Muscle of leg (tissue), 3 donors: ENCODE measurements at regions not wholly inside any gene's neighbourhood (a gene's known extent, or its start where the extent isn't known, plus 50 kb on each side); places are given as distances from the start of the nearest gene placed in this dataset.

Experiments used
- DNase-seq: peaks from one replicate; pipeline ENCODE4 v3.0.0; 2013
- H3K27ac ChIP-seq: one replicate; pipeline ENCODE4 v1.5.1; 2013; ENCODE audit warnings: mild to moderate bottlenecking, low read length, control low read depth
- H3K27me3 ChIP-seq: one replicate; pipeline ENCODE4 v1.6.1; 2013; ENCODE audit warnings: low read length; ENCODE audit not compliant: control insufficient read depth, insufficient read depth
- H3K36me3 ChIP-seq: one replicate; pipeline ENCODE4 v1.6.1; 2013; ENCODE audit warnings: low read length; ENCODE audit not compliant: control insufficient read depth, insufficient read depth
- H3K4me1 ChIP-seq: one replicate; pipeline ENCODE4 v1.6.1; 2013; ENCODE audit warnings: low read length; ENCODE audit not compliant: control insufficient read depth, insufficient read depth
- H3K4me3 ChIP-seq: one replicate; pipeline ENCODE4 v1.5.1; 2013; ENCODE audit warnings: low read length, control low read depth
- H3K9me3 ChIP-seq: replicated peaks from 2 replicates; pipeline ENCODE4 v1.6.1; 2013; ENCODE audit warnings: low read depth, low read length; ENCODE audit not compliant: control insufficient read depth
- WGBS: methylation state at CpG from one replicate; pipeline ENCODE4 v1.1.5; 2013; ENCODE audit warnings: missing lambda C conversion rate; ENCODE audit not compliant: insufficient coverage; 5-methylcytosine and 5-hydroxymethylcytosine counted together

DNA sequence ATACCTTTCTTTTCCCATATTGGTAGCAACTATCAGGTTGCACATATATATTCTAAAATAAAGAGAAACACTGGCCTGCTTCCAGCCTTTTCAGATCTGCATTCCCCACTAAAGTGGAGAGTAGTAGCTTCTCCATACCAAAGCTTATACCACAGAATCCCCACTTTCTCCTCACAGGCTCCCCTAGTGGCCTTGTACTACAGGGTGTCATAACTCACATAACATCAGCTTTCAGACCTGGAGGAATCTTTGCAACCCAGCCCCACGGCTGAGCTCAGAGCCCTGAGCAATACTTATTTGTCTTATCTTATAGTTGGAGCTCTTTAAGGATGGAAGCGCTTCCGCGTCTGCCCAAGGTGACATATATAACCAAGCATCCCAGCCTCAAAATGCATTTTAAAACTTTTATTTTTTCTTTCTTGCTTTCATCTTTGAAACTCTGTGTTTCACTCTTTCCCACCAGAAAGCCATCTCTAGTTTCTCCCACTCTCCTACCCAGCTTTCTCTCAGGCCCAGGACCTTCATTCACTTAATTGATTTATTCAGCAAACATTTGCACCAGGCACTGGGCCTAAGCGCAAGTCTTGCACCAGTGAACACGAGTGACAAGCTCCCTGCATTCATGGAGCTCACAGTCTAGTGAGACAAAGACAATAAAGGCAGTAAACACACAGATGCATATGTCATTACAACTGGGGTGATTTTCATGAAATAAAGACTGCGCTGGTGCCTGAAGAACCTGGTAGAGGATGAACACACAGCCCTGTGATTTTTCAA, 254.7 kb downstream of the IPO8 start:
- DNase-seq, result no peak
- no peak overlapping the region for H3K4me3 ChIP-seq
- peaks cover 3% of the 10 kb centered on the region for H3K4me1 ChIP-seq
- H3K36me3 ChIP-seq, result no peaks in the 10 kb centered on the region
- H3K27me3 ChIP-seq, result no peaks in the 10 kb centered on the region
- no peak overlapping the region for H3K27ac ChIP-seq
- no peaks in the 10 kb centered on the region for H3K9me3 ChIP-seq
- WGBS, result 94% methylated on average over 5 of the region's 7 CpGs

DNA sequence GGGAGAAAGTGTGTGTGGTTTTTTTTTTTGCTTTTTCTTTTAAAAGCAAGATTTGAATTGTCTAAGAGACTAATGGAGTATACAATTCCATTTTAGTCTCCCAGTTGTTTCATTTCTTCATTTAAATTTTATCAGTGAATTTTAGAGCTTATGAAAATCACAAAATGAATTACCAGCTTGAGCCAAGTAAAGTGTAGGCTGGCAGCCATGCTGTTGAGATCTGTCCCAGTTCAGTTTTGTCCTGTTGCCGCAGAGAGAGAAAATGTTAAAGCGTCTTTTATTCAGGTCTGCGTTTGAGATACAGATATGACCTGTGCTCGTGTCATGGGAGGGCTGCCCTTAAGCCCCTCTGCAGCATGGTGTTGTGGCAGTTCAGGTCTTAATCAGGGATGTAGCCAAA, 256.5 kb downstream of the IPO8 start:
- no peak for DNase-seq
- H3K36me3 ChIP-seq, result no peaks in the 10 kb centered on the region
- 55% methylated on average over 3 of the region's 4 CpGs for WGBS
- H3K4me1 ChIP-seq, result peaks cover 3% of the 10 kb centered on the region
- H3K27me3 ChIP-seq, result no peaks in the 10 kb centered on the region
- no peak overlapping the region for H3K27ac ChIP-seq
- no peaks in the 10 kb centered on the region for H3K9me3 ChIP-seq
- no peak overlapping the region for H3K4me3 ChIP-seq

DNA sequence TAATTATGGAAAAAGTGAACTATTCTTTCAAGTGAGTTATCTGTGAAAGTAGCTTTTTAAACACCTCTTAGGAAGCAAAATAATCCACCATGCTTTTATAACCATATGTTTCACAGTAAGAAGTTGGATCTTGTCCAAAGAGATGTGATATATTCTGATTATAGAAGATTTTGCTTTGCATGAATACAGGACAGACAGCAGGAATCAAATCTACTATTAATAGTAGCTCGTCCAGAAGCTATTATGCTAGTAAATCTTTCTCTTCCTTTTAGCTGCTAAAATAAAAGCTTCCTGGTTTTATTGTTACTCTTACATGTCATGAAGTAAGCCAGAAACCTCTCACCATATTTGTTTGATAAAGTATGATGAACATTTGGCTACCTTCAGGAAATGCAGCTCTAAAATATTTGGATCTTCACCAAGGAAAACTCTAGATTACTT, 257.0 kb downstream of the IPO8 start:
- Histone ChIP-seq H3K27me3 (no peaks in the 10 kb centered on the region), H3K9me3 (no peaks in the 10 kb centered on the region), H3K4me3 (no peak overlapping the region), H3K4me1 (peaks cover 3% of the 10 kb centered on the region), H3K27ac (no peak overlapping the region), H3K36me3 (no peaks in the 10 kb centered on the region)
- no peak for DNase-seq
- no CpG with 5 or more reads among the region's 1 CpG for WGBS

DNA sequence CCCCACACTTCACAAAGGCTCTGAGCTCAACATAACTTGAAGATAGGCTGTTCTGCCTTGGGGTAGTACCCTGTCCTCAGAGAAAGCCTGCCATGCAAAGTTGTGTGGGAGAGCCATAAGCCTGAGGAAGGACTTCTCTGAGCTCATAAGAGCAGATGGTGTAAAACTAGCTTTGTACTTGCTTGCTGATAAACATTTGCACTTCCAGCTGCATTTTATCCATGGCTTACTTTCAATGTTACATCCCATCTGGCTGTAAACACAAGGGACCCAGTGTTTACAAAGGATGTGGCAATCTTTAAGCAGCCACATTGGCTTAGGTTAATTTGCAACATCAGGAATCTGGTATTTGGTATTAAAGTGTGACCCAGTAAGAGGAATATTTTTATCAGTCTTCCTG, 258.1 kb downstream of the IPO8 start:
- Histone ChIP-seq H3K9me3 (no peaks in the 10 kb centered on the region), H3K27ac (no peak overlapping the region), H3K4me3 (no peak overlapping the region), H3K27me3 (no peaks in the 10 kb centered on the region), H3K4me1 (peaks cover 3% of the 10 kb centered on the region), H3K36me3 (no peaks in the 10 kb centered on the region)
- peak; percentile 64 for DNase-seq

DNA sequence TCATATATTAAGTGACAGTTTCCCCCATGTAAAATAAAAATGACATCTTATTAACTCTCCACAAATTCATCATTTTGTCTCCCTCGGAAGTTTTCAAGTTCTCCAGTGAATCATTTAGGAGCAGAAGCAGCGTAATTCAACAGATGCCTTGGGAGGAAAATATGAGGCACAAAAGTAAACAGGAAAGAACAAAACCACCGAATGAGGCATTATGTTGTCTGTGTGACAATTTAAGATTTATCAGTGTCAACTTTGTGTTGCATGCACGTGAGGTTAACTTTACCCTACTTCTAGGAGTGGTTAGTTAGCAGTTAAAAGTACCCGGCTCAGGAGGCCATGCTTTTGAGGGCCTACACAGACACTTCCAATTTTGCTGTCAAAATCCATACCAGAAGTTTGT, 258.6 kb downstream of the IPO8 start:
- Histone ChIP-seq H3K27me3 (no peaks in the 10 kb centered on the region), H3K36me3 (no peaks in the 10 kb centered on the region), H3K4me1 (peaks cover 3% of the 10 kb centered on the region), H3K27ac (no peak overlapping the region), H3K4me3 (no peak overlapping the region), H3K9me3 (no peaks in the 10 kb centered on the region)
- no CpG with 5 or more reads among the region's 5 CpGs for WGBS
- no peak for DNase-seq

DNA sequence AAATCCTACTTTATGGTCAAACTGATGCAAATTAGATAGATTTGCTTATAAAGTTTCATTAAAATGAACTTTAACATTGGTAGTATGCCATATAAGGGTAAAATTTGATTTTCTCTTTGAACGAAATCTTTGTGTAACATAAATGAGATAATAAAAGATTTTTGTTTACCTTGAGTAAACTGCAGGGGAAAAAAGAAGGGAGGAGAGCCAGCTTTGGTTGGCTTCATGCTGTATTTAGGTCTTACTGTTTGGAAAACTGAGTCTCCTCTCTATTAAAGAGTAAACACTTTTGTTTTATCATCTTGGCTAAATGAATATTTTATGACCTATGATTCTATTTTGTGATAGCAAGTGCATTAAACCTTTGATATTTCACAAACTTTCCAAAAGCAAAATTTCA, 267.6 kb downstream of the IPO8 start:
- Histone ChIP-seq H3K27ac (no peak overlapping the region), H3K9me3 (peaks cover 5% of the 10 kb centered on the region), H3K4me3 (no peak overlapping the region), H3K4me1 (no peaks in the 10 kb centered on the region), H3K27me3 (no peaks in the 10 kb centered on the region), H3K36me3 (no peaks in the 10 kb centered on the region)
- DNase-seq, result no peak
- no CpG with 5 or more reads among the region's 1 CpG for WGBS

DNA sequence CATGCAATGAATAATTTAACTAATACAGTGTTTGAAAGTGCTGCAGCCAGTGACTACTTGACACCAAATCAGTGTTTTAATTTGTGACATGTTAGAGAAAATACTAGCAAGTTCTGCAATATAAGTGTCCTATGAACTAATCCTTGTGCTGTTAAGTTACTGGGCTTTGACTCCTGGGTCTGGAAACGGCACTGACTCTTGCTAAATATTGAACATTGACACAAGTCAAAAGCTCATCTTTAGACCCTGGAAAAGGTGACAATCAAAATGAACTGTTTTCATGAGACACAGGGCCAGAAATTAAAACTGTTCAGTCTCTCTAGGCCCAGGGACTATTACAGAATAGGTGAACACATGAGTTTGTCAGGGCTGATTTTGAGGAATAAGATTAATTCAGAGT, 268.1 kb downstream of the IPO8 start:
- Histone ChIP-seq H3K36me3 (no peaks in the 10 kb centered on the region), H3K27ac (no peak overlapping the region)

DNA sequence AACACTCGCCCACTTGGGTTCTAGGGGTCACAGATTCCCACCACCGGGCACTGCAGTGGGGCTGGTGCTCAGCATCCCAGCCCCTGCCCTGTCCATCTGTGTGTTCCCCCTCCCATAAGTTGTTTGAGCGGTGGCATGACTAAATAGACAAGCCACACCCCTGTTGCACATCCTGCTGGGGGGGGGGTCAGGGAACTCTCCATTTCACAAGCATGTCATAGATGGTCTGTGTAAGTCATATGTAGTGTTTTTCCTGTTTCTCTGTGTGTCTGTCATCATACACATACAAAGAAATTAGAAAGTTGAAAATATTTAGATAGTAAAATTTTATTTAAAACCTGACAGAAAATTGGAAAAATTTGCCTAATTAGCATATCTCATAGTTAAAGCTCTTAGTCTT, 270.2 kb downstream of the IPO8 start:
- Histone ChIP-seq H3K27me3 (no peaks in the 10 kb centered on the region), H3K27ac (no peak overlapping the region), H3K4me3 (no peak overlapping the region), H3K9me3 (peaks cover 5% of the 10 kb centered on the region), H3K36me3 (no peaks in the 10 kb centered on the region), H3K4me1 (no peaks in the 10 kb centered on the region)
- WGBS, result 43% methylated on average over 1 of the region's 3 CpGs
- no peak for DNase-seq

More for the DNA sequence above, 268.1 kb downstream of the IPO8 start:
- no peaks in the 10 kb centered on the region for H3K27me3 ChIP-seq
- H3K4me3 ChIP-seq, result no peak overlapping the region
- peaks cover 5% of the 10 kb centered on the region for H3K9me3 ChIP-seq
- 71% methylated on average over 1 of the region's 1 CpG for WGBS
- DNase-seq, result no peak
- H3K4me1 ChIP-seq, result no peaks in the 10 kb centered on the region

DNA sequence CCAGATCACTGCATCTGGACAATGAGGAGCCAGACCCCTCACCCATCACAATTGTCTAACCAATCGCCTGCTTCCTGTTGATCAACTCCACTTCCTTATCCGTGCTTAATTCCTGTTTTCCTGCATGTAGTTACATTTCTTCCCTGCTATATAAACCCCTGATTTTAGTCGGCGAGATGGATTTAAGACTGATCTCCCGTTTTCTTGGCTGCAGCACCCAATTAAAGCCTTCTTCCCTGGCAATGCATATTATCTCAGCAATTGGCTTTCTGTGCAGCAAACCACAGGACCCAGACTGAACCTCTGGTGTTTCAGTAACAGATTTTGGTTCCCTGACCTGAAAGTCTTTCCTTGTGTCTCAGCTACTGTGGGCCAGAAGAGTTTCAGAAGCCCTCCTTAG, 272.3 kb downstream of the IPO8 start:
- Histone ChIP-seq H3K4me3 (no peak overlapping the region), H3K4me1 (no peaks in the 10 kb centered on the region), H3K27ac (no peak overlapping the region), H3K27me3 (no peaks in the 10 kb centered on the region), H3K36me3 (no peaks in the 10 kb centered on the region), H3K9me3 (peaks cover 5% of the 10 kb centered on the region)
- 83% methylated on average over 5 of the region's 5 CpGs for WGBS
- no peak for DNase-seq

DNA sequence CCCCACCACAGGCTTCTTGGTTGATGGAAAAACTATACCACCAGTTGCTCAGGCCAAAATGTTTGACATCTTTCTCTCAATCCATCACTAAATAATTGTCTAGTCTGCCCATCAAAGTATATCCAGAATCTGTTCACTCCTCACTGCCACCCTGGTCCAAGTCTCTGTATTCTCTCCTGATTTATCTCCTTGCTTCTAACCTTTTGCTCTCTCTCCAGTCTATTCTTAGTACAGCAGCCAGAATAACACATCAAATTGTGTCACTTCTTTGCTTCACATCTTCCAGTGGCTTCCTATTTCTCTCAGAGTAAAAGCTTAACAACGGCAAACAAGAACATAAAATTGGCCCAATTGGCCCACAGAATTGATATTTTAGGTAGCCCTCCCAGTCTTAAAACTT, 272.8 kb downstream of the IPO8 start:
- Histone ChIP-seq H3K4me1 (no peaks in the 10 kb centered on the region), H3K27me3 (no peaks in the 10 kb centered on the region), H3K9me3 (peaks cover 5% of the 10 kb centered on the region), H3K4me3 (no peak overlapping the region), H3K27ac (no peak overlapping the region), H3K36me3 (no peaks in the 10 kb centered on the region)
- no peak for DNase-seq
- 100% methylated on average over 1 of the region's 1 CpG for WGBS

DNA sequence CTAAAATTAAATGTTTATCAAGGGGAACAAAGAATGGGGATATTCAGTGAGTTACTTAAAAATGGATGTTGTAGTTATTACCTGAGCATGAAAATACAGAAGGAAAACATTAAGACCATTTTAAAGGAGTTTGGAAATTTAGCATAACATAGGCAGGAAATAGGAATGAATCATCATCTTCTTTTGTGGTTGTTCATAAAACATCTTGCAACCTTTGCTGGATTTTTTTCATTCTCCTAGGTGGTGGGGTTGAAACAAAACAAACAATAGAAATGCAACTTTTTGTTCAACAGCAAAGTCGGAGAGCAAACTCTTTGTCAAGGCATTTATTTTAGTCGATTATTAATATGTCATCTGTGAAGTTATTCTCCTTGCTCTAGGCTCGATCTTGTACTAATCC, 275.1 kb downstream of the IPO8 start:
- WGBS, result no CpG with 5 or more reads among the region's 3 CpGs
- Histone ChIP-seq H3K27me3 (no peaks in the 10 kb centered on the region), H3K4me1 (no peaks in the 10 kb centered on the region), H3K4me3 (no peak overlapping the region), H3K36me3 (no peaks in the 10 kb centered on the region), H3K9me3 (peaks cover 5% of the 10 kb centered on the region), H3K27ac (no peak overlapping the region)
- no peak for DNase-seq
